GM21360 (cell line): ENCODE measurements at regions not wholly inside any gene's neighbourhood (a gene's known extent, or its start where the extent isn't known, plus 50 kb on each side); places are given as distances from the start of the nearest gene placed in this dataset.

Experiments
- ATAC-seq: cut with Tn5 transposase; IDR thresholded peaks from one replicate; pipeline ENCODE4 v1.9.1; 2021; ENCODE audit warnings: mild to moderate bottlenecking, moderate library complexity; ENCODE audit not compliant: unreplicated experiment

- no peak for ATAC-seq
These were observed 206.0 kb downstream of the BCOR start for GRCh38 chrX:39891781-39892180.

GRCh38 chrX:39893417-39894338 lies 204.1 kb downstream of the BCOR start:
- ATAC-seq: no peak

- no peak for ATAC-seq
These were observed 203.1 kb downstream of the BCOR start for GRCh38 chrX:39894683-39895082.

- no peak for ATAC-seq
These were observed 202.3 kb downstream of the BCOR start for GRCh38 chrX:39895218-39896110.

- no peak for ATAC-seq
These were observed 200.6 kb downstream of the BCOR start for GRCh38 chrX:39896951-39897740.

- no peak for ATAC-seq
These were observed 200.0 kb downstream of the BCOR start for GRCh38 chrX:39897741-39898097.

- ATAC-seq: no peak
These were observed 199.6 kb downstream of the BCOR start for GRCh38 chrX:39898147-39898546.

- ATAC-seq: no peak
These were observed 198.7 kb downstream of the BCOR start for GRCh38 chrX:39899059-39899458.

GRCh38 chrX:39899856-39900776 lies 197.6 kb downstream of the BCOR start:
- no peak for ATAC-seq

GRCh38 chrX:39900777-39901170 lies 197.0 kb downstream of the BCOR start:
- ATAC-seq: no peak

GRCh38 chrX:39903343-39903742 lies 194.4 kb downstream of the BCOR start:
- no peak for ATAC-seq

GRCh38 chrX:39903937-39904336 lies 193.8 kb downstream of the BCOR start:
- no peak for ATAC-seq

GRCh38 chrX:39904816-39905537 lies 192.8 kb downstream of the BCOR start:
- no peak for ATAC-seq

- ATAC-seq: no peak
These were observed 192.2 kb downstream of the BCOR start for GRCh38 chrX:39905538-39905891.

GRCh38 chrX:39905946-39906345 lies 191.8 kb downstream of the BCOR start:
- ATAC-seq: no peak

GRCh38 chrX:39907964-39908661 lies 189.6 kb downstream of the BCOR start:
- no peak for ATAC-seq

GRCh38 chrX:39909996-39910395 lies 187.8 kb downstream of the BCOR start:
- no peak for ATAC-seq

- ATAC-seq: no peak
These were observed 187.1 kb downstream of the BCOR start for GRCh38 chrX:39910651-39911050.
